Stimulated activated CD4-positive, alpha-beta T cell treated with anti-CD3 and anti-CD28 coated beads, TNF-alpha, amount 100 ng/mL, for 24 hours (primary cell): ENCODE measurements at regions not wholly inside any gene's neighbourhood (a gene's known extent, or its start where the extent isn't known, plus 50 kb on each side); places are given as distances from the start of the nearest gene placed in this dataset.

ENCODE experiments used
- DNase-seq, 3 experiments: peaks; one replicate each; pipeline ENCODE4 v3.0.0-alpha.2; 2020; ENCODE audit warnings: low read depth in 3 of 3

- DNase-seq, result no peak
These were observed 133.3 kb downstream of the MGAT5B start for GRCh38 chr17:77001487-77001886.

- no peak for DNase-seq
These were observed 134.2 kb downstream of the MGAT5B start for GRCh38 chr17:77002103-77003045.

DNA sequence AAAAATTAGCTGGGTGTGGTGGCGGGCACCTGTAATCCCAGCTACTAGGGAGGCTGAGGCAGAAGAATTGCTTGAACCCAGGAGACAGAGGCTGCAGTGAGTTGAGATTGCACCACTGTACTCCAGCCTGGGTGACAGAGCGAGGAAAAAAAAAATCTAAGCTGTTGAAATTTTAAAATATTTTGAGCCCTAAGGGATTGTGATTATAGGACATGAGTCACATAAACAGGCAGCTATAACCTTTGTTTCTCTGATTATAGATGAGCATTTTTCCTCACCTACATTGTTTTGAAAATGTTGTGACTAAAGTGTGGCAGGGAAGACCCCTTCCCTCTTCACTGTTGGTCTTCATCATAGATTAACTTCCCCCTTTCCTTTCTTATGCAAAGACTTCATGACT is 135.5 kb downstream of the MGAT5B start:
- DNase-seq, result no peak

- no peak for DNase-seq
These were observed 133.7 kb upstream of the SEC14L1 start for GRCh38 chr17:77006971-77007649.

DNA sequence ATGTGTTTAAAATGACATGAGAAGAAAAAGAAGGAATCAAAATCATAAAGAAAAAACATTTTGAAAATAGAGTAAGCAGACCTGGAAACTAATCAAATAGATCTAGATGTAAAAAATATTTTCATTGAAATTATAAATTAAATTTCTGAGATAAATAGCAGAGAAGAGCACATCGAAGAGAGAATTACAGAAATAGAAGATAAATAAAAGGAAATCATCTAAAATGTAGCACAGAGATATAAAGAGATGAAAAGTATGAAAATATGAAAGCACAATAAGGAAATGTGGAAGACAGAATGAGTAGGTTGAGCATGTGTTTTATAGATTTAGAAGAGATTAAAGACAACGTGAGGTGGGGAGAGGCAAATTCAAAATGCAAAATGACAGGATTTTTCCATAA is 130.9 kb upstream of the SEC14L1 start:
- no peak for DNase-seq

- DNase-seq, result no peak
These were observed 130.1 kb upstream of the SEC14L1 start for GRCh38 chr17:77010667-77011066.

- DNase-seq, result peak; percentile 16 to 31 (median 24)
These were observed 129.4 kb upstream of the SEC14L1 start for GRCh38 chr17:77011173-77012011.

DNA sequence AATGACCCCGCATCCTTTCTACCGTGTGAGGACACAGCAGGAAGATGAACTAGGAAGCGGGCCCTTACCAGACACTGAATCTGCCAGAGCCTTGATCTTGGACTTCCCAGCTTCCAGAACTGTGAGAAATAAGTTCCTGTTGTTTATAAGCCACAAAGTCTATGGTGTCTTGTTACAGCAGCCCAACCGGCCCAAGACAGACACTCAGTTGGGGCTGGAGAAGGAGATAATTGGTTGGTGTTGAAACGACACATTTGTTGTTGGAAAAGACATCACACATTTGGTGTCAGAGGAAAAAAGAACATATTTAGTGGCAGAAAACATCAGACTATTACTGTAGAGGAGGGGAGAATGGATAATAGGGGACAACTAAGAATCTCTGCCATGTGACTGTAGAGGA is 122.3 kb upstream of the SEC14L1 start:
- no peak for DNase-seq

DNA sequence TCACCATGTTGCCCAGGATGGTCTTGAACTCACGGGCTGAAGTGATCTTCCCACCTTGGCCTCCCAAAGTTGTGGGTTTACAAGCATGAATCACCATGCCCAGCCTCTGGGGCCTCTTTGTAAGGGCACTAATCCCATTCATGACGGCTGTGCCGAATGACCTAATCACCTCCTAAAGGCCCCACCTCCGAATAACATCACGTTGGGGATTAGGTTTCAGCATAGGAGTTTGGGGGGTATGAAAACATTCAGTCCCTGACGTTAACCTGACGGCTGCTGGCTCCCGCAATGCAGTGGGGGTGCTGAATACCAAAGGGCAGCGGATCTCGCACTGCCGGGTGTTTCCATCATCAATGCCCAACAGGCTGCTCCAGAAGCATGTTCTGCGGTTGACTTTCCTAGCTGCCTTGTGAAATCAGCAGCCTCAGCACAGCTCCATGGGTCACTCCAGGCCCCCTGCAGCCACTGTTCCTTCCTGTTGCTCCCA is 120.8 kb upstream of the SEC14L1 start:
- no peak for DNase-seq

GRCh38 chr17:77020973-77021372 is 119.8 kb upstream of the SEC14L1 start:
- DNase-seq, result no peak

GRCh38 chr17:77022766-77023165 is 118.0 kb upstream of the SEC14L1 start:
- DNase-seq, result no peak

DNA sequence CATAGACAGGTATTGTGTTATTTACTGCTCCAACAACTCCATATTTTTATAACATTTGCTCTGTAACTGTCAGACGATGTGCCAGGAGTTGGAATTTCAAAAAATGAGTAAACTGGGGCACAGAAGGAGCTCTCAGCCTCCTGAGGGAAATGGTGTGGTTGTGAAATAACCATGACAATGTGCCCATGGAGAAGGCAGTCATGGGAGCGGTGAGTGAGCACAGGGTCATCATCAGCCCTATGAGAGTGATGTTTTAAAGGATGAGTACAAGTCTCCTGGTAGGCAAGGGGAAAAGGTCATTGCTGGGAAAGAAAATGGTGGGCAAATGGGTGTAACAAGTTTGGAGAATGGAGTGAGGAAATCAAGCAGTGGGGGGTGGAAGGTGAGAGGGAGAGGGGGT is 115.0 kb upstream of the SEC14L1 start:
- no peak for DNase-seq

DNA sequence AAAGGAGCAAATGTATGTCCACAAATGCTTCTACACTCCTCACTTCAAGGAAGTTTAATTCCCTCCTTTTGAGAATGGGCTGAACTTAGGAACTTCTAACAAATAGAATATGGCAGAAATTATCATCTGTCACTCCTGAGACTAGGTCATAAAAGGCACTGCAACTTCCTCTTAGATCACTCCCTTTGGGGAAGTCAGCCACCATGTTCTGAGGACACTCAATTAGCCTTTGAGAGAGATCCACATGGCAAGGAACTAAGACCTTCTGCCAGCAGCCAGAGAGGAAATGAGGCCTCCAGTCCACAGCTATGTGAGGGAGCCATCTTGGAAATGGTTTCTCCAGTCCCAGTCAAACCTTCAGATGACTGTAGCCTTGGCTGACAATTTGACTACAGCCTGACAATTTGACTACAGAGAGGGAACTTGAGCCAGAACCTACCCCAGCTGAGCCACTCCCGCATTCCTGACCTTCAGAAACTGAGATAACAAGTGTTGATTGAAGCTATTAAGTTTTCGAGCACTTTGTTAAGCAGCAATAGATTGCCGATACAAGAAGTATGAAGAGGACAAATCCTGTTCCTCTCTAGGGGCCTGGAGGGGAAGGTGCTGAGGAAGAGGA is 113.4 kb upstream of the SEC14L1 start:
- DNase-seq, result no peak

GRCh38 chr17:77028900-77029299 is 111.9 kb upstream of the SEC14L1 start:
- no peak for DNase-seq

GRCh38 chr17:77032929-77033328 is 107.8 kb upstream of the SEC14L1 start:
- DNase-seq, result no peak

GRCh38 chr17:77033892-77034404 is 106.8 kb upstream of the SEC14L1 start:
- DNase-seq, result no peak

- no peak for DNase-seq
These were observed 105.9 kb upstream of the SEC14L1 start for GRCh38 chr17:77034677-77035424.

- DNase-seq, result no peak
These were observed 105.2 kb upstream of the SEC14L1 start for GRCh38 chr17:77035526-77035925.

- no peak for DNase-seq
These were observed 104.5 kb upstream of the SEC14L1 start for GRCh38 chr17:77036136-77036840.

GRCh38 chr17:77036841-77037381 is 103.9 kb upstream of the SEC14L1 start:
- no peak for DNase-seq
